ENCODE measurements at regions not wholly inside any gene's neighbourhood (a gene's known extent, or its start where the extent isn't known, plus 50 kb on each side); places are given as distances from the start of the nearest gene placed in this dataset.

DNA sequence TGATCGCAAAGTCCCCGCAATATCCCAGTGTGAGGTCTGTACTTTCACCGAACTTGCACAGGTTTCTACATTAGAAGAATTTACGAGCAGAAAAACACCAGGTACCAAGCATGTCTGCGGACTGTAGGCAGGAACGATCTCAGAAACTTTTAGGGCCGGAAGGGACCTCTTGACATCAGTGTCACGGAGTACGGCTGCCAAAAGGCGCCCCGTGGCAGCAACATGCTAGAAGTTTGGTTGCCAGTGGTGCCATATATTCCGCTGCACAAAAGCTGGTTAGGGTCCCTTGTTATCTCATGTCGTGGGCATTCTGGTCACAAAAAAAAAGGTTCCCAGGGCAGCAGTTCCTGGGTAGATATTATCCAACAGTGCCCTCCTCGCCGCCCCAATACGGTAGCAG is 61.0 kb upstream of the DCAF8L1 start:
- H3K36me3 Mint-ChIP-seq (ENCODE audit: low read depth, unreplicated experiment), result no peaks in the 10 kb centered on the region
- Histone ChIP-seq H3K36me3 (ENCODE audit: insufficient read depth, low read length) (no peaks in the 10 kb centered on the region), H3K4me3 (ENCODE audit: insufficient read depth, low read depth, low read length) (no peak overlapping the region), H3K9me3 (ENCODE audit: insufficient read depth, low read depth, low read length) (no peaks in the 10 kb centered on the region), H3K79me2 (ENCODE audit: insufficient read depth, low read length) (no peaks in the 10 kb centered on the region), H3K4me1 (ENCODE audit: insufficient read depth, low read length) (no peaks in the 10 kb centered on the region), H4K20me1 (ENCODE audit: insufficient read depth, low read length) (no peaks in the 10 kb centered on the region), H3K27ac (ENCODE audit: low read depth, low read length) (no peak overlapping the region), H2AFZ (ENCODE audit: low read depth, low read length) (no peak overlapping the region), H3K27me3 (ENCODE audit: insufficient read depth, low read length) (no peaks in the 10 kb centered on the region), H3K9ac (ENCODE audit: low read length) (no peak overlapping the region), H3K4me2 (ENCODE audit: low read length) (no peak overlapping the region)
- FAIRE-seq (no peak), DNase-seq (ENCODE audit: low read depth) (no peak)
- H3K9me3 Mint-ChIP-seq (ENCODE audit: unreplicated experiment), result no peaks in the 10 kb centered on the region
- H3K27me3 Mint-ChIP-seq (ENCODE audit: low read depth, unreplicated experiment), result no peaks in the 10 kb centered on the region
- H3K4me3 Mint-ChIP-seq (ENCODE audit: unreplicated experiment), result no peak overlapping the region
- no peaks in the 10 kb centered on the region for H3K4me1 Mint-ChIP-seq (ENCODE audit: low read depth, unreplicated experiment)
- TF ChIP-seq, protein P1, sequence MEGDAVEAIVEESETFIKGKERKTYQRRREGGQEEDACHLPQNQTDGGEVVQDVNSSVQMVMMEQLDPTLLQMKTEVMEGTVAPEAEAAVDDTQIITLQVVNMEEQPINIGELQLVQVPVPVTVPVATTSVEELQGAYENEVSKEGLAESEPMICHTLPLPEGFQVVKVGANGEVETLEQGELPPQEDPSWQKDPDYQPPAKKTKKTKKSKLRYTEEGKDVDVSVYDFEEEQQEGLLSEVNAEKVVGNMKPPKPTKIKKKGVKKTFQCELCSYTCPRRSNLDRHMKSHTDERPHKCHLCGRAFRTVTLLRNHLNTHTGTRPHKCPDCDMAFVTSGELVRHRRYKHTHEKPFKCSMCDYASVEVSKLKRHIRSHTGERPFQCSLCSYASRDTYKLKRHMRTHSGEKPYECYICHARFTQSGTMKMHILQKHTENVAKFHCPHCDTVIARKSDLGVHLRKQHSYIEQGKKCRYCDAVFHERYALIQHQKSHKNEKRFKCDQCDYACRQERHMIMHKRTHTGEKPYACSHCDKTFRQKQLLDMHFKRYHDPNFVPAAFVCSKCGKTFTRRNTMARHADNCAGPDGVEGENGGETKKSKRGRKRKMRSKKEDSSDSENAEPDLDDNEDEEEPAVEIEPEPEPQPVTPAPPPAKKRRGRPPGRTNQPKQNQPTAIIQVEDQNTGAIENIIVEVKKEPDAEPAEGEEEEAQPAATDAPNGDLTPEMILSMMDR (IDR thresholded peaks at IDR 0.05; ENCODE audit: insufficient read depth, low read depth, low read length), result no peak
- TF ChIP-seq EZH2 (IDR thresholded peaks at IDR 0.05; ENCODE audit: insufficient read depth, low read length), result no peak
- H3K27ac Mint-ChIP-seq (ENCODE audit: unreplicated experiment), result no peak overlapping the region

DNA sequence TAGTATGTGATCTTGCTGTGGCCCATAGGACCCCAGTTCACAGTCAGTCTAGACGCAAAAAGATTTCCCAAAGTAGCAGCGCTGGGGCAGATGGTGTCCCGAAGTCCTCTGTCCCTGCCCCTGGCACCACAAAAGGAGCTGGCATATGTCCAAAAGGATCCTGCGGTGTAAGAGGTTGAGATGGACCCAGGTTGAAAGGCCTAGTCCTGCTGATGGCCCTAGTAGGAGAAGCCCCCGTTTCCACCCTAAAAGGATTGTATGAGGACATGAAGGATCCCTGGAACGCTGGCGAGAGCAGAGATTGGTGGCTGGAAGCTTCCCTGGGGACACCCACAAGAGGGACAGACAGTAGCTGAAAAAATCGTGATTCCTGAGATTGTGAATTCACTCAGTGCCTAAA is 58.0 kb upstream of the DCAF8L1 start:
- H3K36me3 ChIP-seq (ENCODE audit: insufficient read depth, low read length), result no peaks in the 10 kb centered on the region
- H3K4me1 Mint-ChIP-seq (ENCODE audit: low read depth, unreplicated experiment), result no peaks in the 10 kb centered on the region
- no peaks in the 10 kb centered on the region for H3K9me3 ChIP-seq (ENCODE audit: insufficient read depth, low read depth, low read length)
- no peaks in the 10 kb centered on the region for H3K27me3 ChIP-seq (ENCODE audit: insufficient read depth, low read length)
- H3K27ac ChIP-seq (ENCODE audit: low read depth, low read length), result no peak overlapping the region
- H3K9me3 Mint-ChIP-seq (ENCODE audit: unreplicated experiment), result no peaks in the 10 kb centered on the region
- no peak for DNase-seq (ENCODE audit: low read depth)
- no peak overlapping the region for H3K9ac ChIP-seq (ENCODE audit: low read length)
- H3K79me2 ChIP-seq (ENCODE audit: insufficient read depth, low read length), result no peaks in the 10 kb centered on the region
- no peaks in the 10 kb centered on the region for H4K20me1 ChIP-seq (ENCODE audit: insufficient read depth, low read length)
- no peak overlapping the region for H3K4me2 ChIP-seq (ENCODE audit: low read length)
- H2AFZ ChIP-seq (ENCODE audit: low read depth, low read length), result no peak overlapping the region
- H3K27me3 Mint-ChIP-seq (ENCODE audit: low read depth, unreplicated experiment), result no peaks in the 10 kb centered on the region
- H3K4me1 ChIP-seq (ENCODE audit: insufficient read depth, low read length), result no peaks in the 10 kb centered on the region
- no peak for TF ChIP-seq EZH2 (IDR thresholded peaks at IDR 0.05; ENCODE audit: insufficient read depth, low read length)
- TF ChIP-seq, protein P1 (IDR thresholded peaks at IDR 0.05; ENCODE audit: insufficient read depth, low read depth, low read length), result no peak
- H3K36me3 Mint-ChIP-seq (ENCODE audit: low read depth, unreplicated experiment), result no peaks in the 10 kb centered on the region
- FAIRE-seq, result no peak
- no peak overlapping the region for H3K4me3 Mint-ChIP-seq (ENCODE audit: unreplicated experiment)
- H3K27ac Mint-ChIP-seq (ENCODE audit: unreplicated experiment), result no peak overlapping the region
- H3K4me3 ChIP-seq (ENCODE audit: insufficient read depth, low read depth, low read length), result no peak overlapping the region
